ENCODE measurements at regions not wholly inside any gene's neighbourhood (a gene's known extent, or its start where the extent isn't known, plus 50 kb on each side); places are given as distances from the start of the nearest gene placed in this dataset.

DNA sequence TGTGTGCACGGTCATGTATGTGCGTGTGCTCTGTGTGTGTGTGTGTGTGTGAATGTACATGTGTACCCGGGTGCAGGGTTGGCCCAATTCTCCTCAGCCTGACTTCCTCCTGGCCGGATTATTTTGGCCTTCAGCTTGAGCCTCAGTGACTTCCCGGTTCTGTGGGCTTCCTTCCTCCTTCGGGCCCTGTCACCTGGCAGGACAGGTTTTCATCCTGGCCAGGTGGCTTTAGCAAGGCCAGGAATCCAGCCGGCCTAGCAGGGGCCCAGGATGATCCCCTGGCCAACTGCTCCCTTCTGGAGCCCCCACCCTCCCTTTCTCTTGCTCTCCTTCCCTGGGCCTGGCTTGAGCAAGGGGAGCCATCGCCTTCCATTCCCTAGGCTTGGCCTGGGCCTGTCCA lies 140.5 kb downstream of the INHBB start:
- no peak for TF ChIP-seq CTCF (IDR thresholded peaks at IDR 0.05)
- TF ChIP-seq POLR2A (IDR thresholded peaks at IDR 0.05) = no peak
